Activated CD4-positive, alpha-beta T cell treated with anti-CD3 and anti-CD28 coated beads for 4 hours (primary cell): ENCODE measurements at regions not wholly inside any gene's neighbourhood (a gene's known extent, or its start where the extent isn't known, plus 50 kb on each side); places are given as distances from the start of the nearest gene placed in this dataset.
"Not testable (repeated sequence)": the region's sequence is repeated elsewhere in the genome, so short reads cannot be mapped to it uniquely, and the experiment has no call there.

Source experiments
- DNase-seq, 2 donors: peaks; one replicate each; pipeline ENCODE4 v3.0.0-alpha.2; 2020

DNA sequence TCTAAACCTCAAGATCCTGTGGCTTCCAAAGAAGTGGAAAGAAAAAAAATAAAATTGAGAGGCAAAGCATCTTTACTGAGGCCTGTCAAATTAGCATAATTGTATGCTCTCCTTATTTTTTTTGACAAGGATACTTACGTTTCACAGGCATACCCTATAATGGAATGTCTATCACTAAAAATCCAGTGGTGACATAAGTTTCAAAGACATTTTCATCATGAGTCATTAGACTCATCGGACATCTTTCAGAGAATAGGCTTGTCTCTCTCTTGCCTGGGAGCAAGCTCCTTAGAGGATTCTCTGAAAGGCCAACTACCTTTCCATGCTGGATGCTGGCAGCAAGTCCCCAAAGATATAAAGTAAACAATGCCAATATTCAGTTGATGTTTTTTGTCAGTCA, 380.7 kb upstream of the STEAP1 start:
- DNase-seq = no peak

- no peak for DNase-seq
These were observed 378.8 kb upstream of the STEAP1 start for GRCh38 chr7:89775459-89775858.

GRCh38 chr7:89776980-89777379, 377.3 kb upstream of the STEAP1 start:
- no peak for DNase-seq

GRCh38 chr7:89777499-89777898, 376.8 kb upstream of the STEAP1 start:
- no peak for DNase-seq

- DNase-seq = no peak
These were observed 374.0 kb upstream of the STEAP1 start for GRCh38 chr7:89780291-89780690.

DNA sequence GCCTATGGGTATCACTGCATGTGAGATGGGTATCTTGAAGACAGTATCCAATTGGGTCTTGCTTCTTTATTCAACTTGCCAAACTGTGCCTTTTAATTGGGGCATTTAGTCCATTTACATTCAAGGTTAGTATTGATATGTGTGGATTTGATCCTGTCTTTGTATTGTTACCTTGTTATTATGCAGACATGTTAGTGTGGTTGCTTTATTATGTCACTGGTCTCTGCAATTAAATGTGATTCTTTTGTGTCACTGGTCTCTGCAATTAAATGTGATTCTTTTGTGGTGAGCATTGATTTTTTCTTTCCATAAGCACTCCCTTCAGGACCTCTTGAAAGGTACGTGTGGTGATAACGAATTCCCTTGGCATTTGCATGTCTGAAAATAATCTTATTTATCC, 357.8 kb upstream of the STEAP1 start:
- no peak for DNase-seq

DNA sequence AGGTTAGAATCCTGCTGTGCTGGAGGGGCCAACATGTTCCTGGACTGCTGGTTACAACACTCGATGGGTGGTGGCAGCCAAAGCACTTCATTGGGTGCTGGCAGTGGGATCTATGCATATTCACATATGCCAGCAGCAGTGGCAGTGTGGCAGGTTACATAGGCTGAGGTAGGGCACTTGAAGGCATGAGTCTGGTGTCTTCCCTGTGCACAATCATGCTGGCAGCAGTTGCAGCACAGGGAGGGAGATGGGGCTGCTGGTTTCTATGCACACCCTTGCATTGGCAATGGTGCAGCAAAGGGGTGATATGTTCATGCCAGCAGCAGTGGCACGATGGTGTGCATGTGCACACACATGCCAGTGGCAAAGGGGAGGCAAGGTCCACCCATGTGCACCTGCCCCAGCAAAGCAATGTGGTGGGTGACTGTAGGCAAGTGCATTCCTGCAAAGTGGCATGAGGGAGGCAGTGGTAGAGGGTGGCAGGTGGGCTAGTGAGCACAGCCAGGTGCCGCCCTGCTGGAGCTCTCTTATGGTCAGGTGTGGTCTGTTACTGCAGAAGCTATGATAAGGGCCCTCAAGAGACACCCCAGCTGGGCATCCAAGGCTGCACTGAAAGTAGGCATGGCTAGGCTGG, 356.2 kb upstream of the STEAP1 start:
- DNase-seq = no peak

GRCh38 chr7:89798599-89798996, 355.7 kb upstream of the STEAP1 start:
- DNase-seq = no peak

DNA sequence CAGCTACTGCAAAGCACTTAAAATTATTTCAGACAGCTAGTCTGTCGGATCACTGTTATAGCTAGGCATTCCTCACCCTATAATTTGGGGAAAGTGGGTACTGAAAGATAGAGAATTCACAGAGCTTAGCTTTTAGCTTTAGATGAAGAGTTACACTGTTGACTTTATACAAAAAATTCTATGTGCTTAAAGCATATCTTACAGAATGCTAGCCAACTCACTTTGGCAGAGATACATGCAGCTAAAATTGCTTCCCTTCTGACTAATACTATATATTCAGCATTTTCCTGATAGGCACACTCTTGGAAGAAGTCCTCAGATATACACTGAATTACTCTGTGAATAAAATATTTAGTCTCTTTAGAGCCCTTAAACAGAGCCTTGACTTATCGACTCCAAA, 353.5 kb upstream of the STEAP1 start:
- DNase-seq = no peak

- no peak for DNase-seq
These were observed 345.0 kb upstream of the STEAP1 start for GRCh38 chr7:89809291-89809690.

- DNase-seq = no peak
These were observed 341.2 kb upstream of the STEAP1 start for GRCh38 chr7:89813081-89813480.

DNA sequence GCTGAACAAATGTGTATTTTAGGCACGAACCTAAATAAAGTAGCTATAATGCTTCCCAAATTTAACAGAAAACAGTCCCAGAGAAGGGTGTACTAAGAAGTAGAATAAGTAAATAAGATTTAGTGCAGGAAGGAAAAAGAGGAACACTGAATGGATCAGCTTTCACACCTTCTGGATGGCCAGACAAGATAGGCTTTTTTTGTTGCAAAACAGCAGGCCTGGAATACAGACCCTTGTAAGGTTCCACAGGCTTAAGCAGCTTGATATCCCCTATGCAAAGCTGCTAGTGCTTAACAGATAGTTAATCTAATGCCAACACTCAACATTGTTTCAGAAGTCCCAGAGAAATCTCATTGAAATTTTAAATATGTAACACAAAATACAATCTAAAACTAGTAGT, 328.1 kb upstream of the STEAP1 start:
- DNase-seq = no peak

DNA sequence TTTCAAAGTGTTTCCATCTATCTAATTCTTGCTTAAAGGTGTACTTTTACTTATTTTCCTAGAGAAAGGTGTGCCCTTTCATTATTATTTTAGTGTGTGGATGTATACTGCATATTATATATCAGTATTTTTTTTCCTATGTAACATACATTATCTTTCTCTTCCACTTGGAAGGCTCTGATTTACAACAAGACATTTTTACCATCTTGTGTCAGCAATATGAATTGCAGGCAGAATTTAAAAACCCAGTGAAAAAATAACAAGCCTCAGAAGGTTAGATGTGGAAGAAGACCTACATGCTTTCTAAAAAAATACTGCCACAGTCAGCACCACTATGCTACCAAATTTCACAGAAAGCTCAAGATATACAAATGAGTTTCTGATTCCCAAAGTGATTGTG, 327.7 kb upstream of the STEAP1 start:
- DNase-seq = no peak

GRCh38 chr7:89837515-89837914, 316.8 kb upstream of the STEAP1 start:
- no peak for DNase-seq

- no peak for DNase-seq
These were observed 314.9 kb upstream of the STEAP1 start for GRCh38 chr7:89839329-89839728.

DNA sequence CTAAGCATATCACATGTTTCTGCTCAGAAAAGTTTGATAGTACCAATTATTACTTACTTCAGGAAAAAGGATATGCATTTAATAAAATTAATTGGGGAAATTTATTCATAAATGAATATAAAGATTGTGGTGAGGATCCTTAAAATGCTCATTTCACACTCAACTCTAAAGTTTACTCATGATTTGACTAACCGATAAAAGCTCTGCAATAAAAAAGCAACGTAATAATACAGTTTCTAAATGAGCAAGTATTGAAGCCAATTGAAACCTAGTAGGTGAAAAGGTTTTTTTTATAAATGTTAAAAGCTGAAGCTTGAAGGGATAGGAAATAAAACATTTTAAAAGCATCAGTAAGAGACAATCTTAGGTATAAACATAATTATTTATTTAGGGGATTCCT, 308.3 kb upstream of the STEAP1 start:
- no peak for DNase-seq

DNA sequence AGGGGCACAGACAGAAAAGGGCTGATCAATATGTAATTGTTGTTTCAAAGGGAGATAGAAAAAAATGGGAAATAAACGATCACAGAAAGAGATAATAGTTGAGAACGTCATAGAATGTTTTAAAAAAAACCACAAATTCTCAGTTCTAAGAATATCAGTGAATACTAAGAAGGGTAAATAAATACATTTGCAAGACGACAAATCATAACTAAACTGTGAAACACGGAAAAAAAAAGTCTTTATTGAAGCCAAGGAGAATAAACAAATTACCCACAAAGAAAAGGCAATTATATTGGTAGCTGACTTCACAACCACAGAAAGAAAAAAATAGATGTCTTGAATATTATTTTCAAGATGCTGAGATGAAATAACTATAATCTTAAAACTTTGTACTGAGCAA, 305.2 kb upstream of the STEAP1 start:
- DNase-seq = no peak

DNA sequence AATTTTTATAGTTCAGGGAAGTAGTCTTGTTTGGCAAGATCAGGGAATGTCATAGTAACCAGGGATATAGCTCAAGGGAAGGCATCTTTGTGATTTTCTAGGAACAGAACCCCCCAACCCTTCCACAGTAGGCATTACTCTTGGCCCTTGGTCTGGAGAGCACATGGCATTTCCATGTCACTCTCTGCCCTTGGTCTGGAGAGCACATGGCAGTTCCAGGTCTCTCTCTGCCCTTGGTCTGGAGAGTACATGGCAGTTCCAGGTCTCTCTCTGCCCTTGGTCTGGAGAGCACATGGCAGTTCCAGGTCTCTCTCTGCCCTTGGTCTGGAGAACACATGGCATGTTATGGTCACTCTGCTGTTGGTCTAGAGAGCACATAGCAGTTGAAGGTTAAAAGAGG, 297.2 kb upstream of the STEAP1 start:
- DNase-seq = not testable (repeated sequence)

GRCh38 chr7:89857767-89858166, 296.5 kb upstream of the STEAP1 start:
- no peak for DNase-seq

GRCh38 chr7:89887489-89887888, 266.8 kb upstream of the STEAP1 start:
- no peak for DNase-seq

DNA sequence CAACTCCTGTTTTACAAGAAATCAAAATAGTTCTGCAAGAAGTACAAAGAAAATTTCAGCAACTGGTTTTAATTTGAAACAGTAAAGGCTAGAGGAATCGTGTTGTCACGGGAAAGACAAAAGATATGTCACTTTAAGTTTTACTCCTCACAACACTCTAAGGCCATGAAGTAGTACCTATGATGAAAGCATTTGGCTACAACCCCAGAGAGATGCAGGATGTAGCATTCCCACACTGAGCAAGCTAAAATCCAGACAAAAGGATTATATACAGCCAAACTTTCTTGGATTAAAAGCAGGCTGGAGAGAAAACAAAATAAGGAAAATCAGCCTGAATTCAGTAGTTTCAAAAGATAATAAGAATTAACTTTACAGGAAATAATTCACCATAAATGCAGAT, 245.5 kb upstream of the STEAP1 start:
- no peak for DNase-seq

- no peak for DNase-seq
These were observed 239.6 kb upstream of the STEAP1 start for GRCh38 chr7:89914711-89915110.

- no peak for DNase-seq
These were observed 228.1 kb upstream of the STEAP1 start for GRCh38 chr7:89926194-89926593.

- DNase-seq = no peak
These were observed 227.6 kb upstream of the STEAP1 start for GRCh38 chr7:89926701-89927100.

DNA sequence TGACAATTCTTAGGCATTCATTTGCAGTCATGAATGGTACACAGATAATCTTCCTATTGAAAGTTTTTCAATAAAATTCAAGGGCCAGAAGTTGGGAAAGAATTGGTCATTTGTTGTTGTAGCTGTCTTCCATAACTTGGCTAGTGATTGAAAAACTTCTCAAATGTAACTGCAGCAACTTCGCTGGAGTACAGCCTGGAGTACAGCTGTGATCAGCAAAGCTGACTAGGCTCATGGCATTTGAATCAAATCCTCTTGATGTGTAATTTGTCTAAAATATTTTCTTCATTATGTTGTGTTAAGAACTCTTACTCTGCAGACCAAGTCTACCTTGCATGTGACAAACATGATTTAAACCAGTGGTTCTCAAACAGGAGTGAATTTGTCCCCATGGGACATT, 226.5 kb upstream of the STEAP1 start:
- DNase-seq = no peak

GRCh38 chr7:89928451-89928850, 225.8 kb upstream of the STEAP1 start:
- DNase-seq = no peak
